HEK293 (cell line): ENCODE measurements at regions not wholly inside any gene's neighbourhood (a gene's known extent, or its start where the extent isn't known, plus 50 kb on each side); places are given as distances from the start of the nearest gene placed in this dataset.

Experiments
- CTCF ChIA-PET: fragments of 350-600 bp; formaldehyde crosslinking; extraction: SDS; loops from one replicate; lab custom pipeline; 2021; ENCODE audit warnings: antibody characterized with exemption; lab: Yijun Ruan, JAX
- POLR2A ChIA-PET: fragments of 300-600 bp; formaldehyde crosslinking; extraction: SDS; loops from one replicate; lab custom pipeline; 2020; ENCODE audit warnings: antibody characterized with exemption, inconsistent platforms; lab: Yijun Ruan, JAX
- H3K27ac ChIP-seq: fragments of 200-500 bp; sonication (Bioruptor generic); 2 replicates; pipeline ENCODE4 v1.5.1; 2014; ENCODE audit warnings: low read depth, low read length, control low read depth, inconsistent platforms; ENCODE audit errors: extremely low read depth
- H3K36me3 ChIP-seq, 2 experiments: fragments of 200-500 bp in 1 of 2; sonication (Bioruptor generic) in 1 of 2; 1 replicate in 1 of 2; 2 replicates in 1 of 2; pipeline ENCODE4 v1.5.1; 2014 to 2017; ENCODE audit warnings: inconsistent platforms in 2 of 2, low read length in 2 of 2; ENCODE audit not compliant: control insufficient read depth in 2 of 2, insufficient read depth in 1 of 2
- H3K4me1 ChIP-seq: fragments of 200-500 bp; sonication (Bioruptor generic); 2 replicates; pipeline ENCODE4 v1.5.1; 2014; ENCODE audit warnings: mild to moderate bottlenecking, low read length, inconsistent platforms; ENCODE audit not compliant: control insufficient read depth, insufficient read depth
- H3K4me3 ChIP-seq: 2 replicates; pipeline ENCODE4 v1.5.1; 2011; ENCODE audit warnings: low read depth, mild to moderate bottlenecking, control low read depth, low read length, moderate library complexity
- H3K9me3 ChIP-seq: fragments of 200-500 bp; sonication (Bioruptor generic); 2 replicates; pipeline ENCODE4 v1.5.1; 2014; ENCODE audit warnings: low read depth, low read length, inconsistent platforms; ENCODE audit not compliant: control insufficient read depth, insufficient read depth
- GFI1B ChIP-seq: fragments of 450-650 bp; formaldehyde crosslinking; IDR thresholded peaks from 2 replicates; pipeline ENCODE4 v1.5.1; 2016; ENCODE audit warnings: missing biosample characterization, missing genetic modification characterization
- HOXC10 ChIP-seq: sonication (generic); formaldehyde crosslinking; IDR thresholded peaks from 2 replicates; pipeline ENCODE4 v1.8.1; 2023; ENCODE audit warnings: mild to moderate bottlenecking, missing genetic modification reagents
- REPIN1 ChIP-seq: fragments of 450-650 bp; formaldehyde crosslinking; IDR thresholded peaks from 2 replicates; pipeline ENCODE4 v1.5.1; 2017; ENCODE audit warnings: missing biosample characterization, missing genetic modification characterization, low read depth
- TSHZ1 ChIP-seq: fragments of 450-650 bp; formaldehyde crosslinking; IDR thresholded peaks from 2 replicates; pipeline ENCODE4 v1.5.1; 2016; ENCODE audit warnings: missing biosample characterization, missing genetic modification characterization, borderline replicate concordance
- ZBTB48 ChIP-seq: fragments of 450-650 bp; formaldehyde crosslinking; IDR thresholded peaks from 2 replicates; pipeline ENCODE4 v1.5.1; 2016; ENCODE audit warnings: missing biosample characterization, missing genetic modification characterization
- ZNF112 ChIP-seq: fragments of 450-650 bp; formaldehyde crosslinking; IDR thresholded peaks from 2 replicates; pipeline ENCODE4 v1.5.0; 2017; ENCODE audit warnings: missing biosample characterization, missing genetic modification characterization
- ZNF121 ChIP-seq: fragments of 450-650 bp; formaldehyde crosslinking; IDR thresholded peaks from 2 replicates; pipeline ENCODE4 v1.5.1; 2016; ENCODE audit warnings: missing biosample characterization, missing genetic modification characterization
- ZNF132 ChIP-seq: fragments of 450-650 bp; formaldehyde crosslinking; IDR thresholded peaks from 2 replicates; pipeline ENCODE4 v1.5.1; 2017; ENCODE audit warnings: missing biosample characterization, missing genetic modification characterization, borderline replicate concordance
- ZNF16 ChIP-seq: fragments of 450-650 bp; formaldehyde crosslinking; IDR thresholded peaks from 2 replicates; pipeline ENCODE4 v1.5.1; 2016; ENCODE audit warnings: low read depth, missing biosample characterization, missing genetic modification characterization
- ZNF174 ChIP-seq: fragments of 450-650 bp; formaldehyde crosslinking; IDR thresholded peaks from 2 replicates; pipeline ENCODE4 v1.5.0; 2017; ENCODE audit warnings: missing biosample characterization, mild to moderate bottlenecking, missing genetic modification characterization
- ZNF175 ChIP-seq: fragments of 450-650 bp; formaldehyde crosslinking; IDR thresholded peaks from 2 replicates; pipeline ENCODE4 v1.5.1; 2016; ENCODE audit warnings: missing biosample characterization, missing genetic modification characterization
- ZNF350 ChIP-seq: fragments of 450-650 bp; formaldehyde crosslinking; IDR thresholded peaks from 2 replicates; pipeline ENCODE4 v1.5.0; 2017; ENCODE audit warnings: missing biosample characterization, mild to moderate bottlenecking, missing genetic modification characterization
- ZNF449 ChIP-seq: fragments of 450-650 bp; formaldehyde crosslinking; IDR thresholded peaks from 2 replicates; pipeline ENCODE4 v1.5.1; 2017; ENCODE audit warnings: missing biosample characterization, mild to moderate bottlenecking, missing genetic modification characterization, moderate library complexity
- ZNF473 ChIP-seq: fragments of 450-650 bp; formaldehyde crosslinking; IDR thresholded peaks from 2 replicates; pipeline ENCODE4 v1.5.1; 2017; ENCODE audit warnings: missing biosample characterization, missing genetic modification characterization
- ZNF488 ChIP-seq: fragments of 450-650 bp; formaldehyde crosslinking; IDR thresholded peaks from 2 replicates; pipeline ENCODE4 v1.5.1; 2016; ENCODE audit warnings: missing biosample characterization, missing genetic modification characterization
- ZNF518A ChIP-seq: fragments of 450-650 bp; formaldehyde crosslinking; conservative IDR thresholded peaks from 2 replicates; pipeline ENCODE4 v1.5.1; 2016; ENCODE audit warnings: low read depth, missing biosample characterization, missing genetic modification characterization
- ZNF585B ChIP-seq: fragments of 450-650 bp; formaldehyde crosslinking; IDR thresholded peaks from 2 replicates; pipeline ENCODE4 v1.5.1; 2016; ENCODE audit warnings: missing biosample characterization, missing genetic modification characterization
- ZNF623 ChIP-seq: fragments of 450-650 bp; formaldehyde crosslinking; IDR thresholded peaks from 2 replicates; pipeline ENCODE4 v1.5.1; 2016; ENCODE audit warnings: missing biosample characterization, missing genetic modification characterization
- ZNF645 ChIP-seq: fragments of 450-650 bp; formaldehyde crosslinking; IDR thresholded peaks from 2 replicates; pipeline ENCODE4; 2016; ENCODE audit warnings: missing biosample characterization, missing genetic modification characterization
- ZNF768 ChIP-seq: fragments of 450-650 bp; formaldehyde crosslinking; IDR thresholded peaks from 2 replicates; pipeline ENCODE4 v1.5.1; 2018; ENCODE audit warnings: missing biosample characterization, mild to moderate bottlenecking, missing genetic modification characterization
- ZSCAN16 ChIP-seq: fragments of 450-650 bp; formaldehyde crosslinking; IDR thresholded peaks from 2 replicates; pipeline ENCODE4 v1.5.1; 2016; ENCODE audit warnings: missing biosample characterization, missing genetic modification characterization

- Histone ChIP-seq H3K9me3 (no peaks in the 10 kb centered on the region), H3K36me3 (peaks cover 0 to 20% of the 10 kb centered on the region in 2 experiments; a peak in 2 of 3 replicates), H3K4me1 (peaks cover 8% of the 10 kb centered on the region), H3K27ac (no peak overlapping the region), H3K4me3 (no peak overlapping the region)
- TF ChIP-seq ZNF768 (tag by site-specific recombination) = no peak
- peak; percentile 76 for TF ChIP-seq ZNF16 (tag by site-specific recombination)
- peak; percentile 83; the same call in 1 of the 2 replicates for TF ChIP-seq ZNF449 (tag by site-specific recombination)
- ChIA-PET CTCF (interaction anchor here (1.3 kb wide), 1 partner anchor 9 kb away, joined by 3 read pairs; no protein-coding TSS in a partner anchor), POLR2A (no interaction called here)
These were observed 92.1 kb upstream of the GRK3 start for GRCh38 chr22:25472382-25472781.

- CTCF ChIA-PET = interaction anchor here (0.6 to 1.5 kb wide), 6 partner anchors 13 to 547 kb away, joined by 3 to 4 read pairs (median 4); no protein-coding TSS in a partner anchor
- peaks cover 8% of the 10 kb centered on the region for H3K4me1 ChIP-seq
- POLR2A ChIA-PET = interaction anchor here (0.9 to 1.1 kb wide), 2 partner anchors 13 to 20 kb away, joined by 3 read pairs; no protein-coding TSS in a partner anchor
- H3K36me3 ChIP-seq = peaks cover 0 to 39% of the 10 kb centered on the region in 2 experiments; a peak in 2 of 3 replicates
- no peak overlapping the region for H3K4me3 ChIP-seq
- H3K9me3 ChIP-seq = no peaks in the 10 kb centered on the region
- peak overlapping the region; percentile 3 for H3K27ac ChIP-seq
- TF ChIP-seq TSHZ1 (tag by site-specific recombination) (no peak), ZBTB48 (tag by site-specific recombination) (no peak), ZNF132 (no peak), ZNF175 (tag by site-specific recombination) (no peak), HOXC10 (CRISPR knock-in tag) (no peak), ZNF121 (tag by site-specific recombination) (no peak), ZNF645 (no peak), ZSCAN16 (tag by site-specific recombination) (0 out of 2 replicates have a peak, but pooled peaks have one; percentile 31), GFI1B (tag by site-specific recombination) (no peak), ZNF473 (tag by site-specific recombination) (no peak), ZNF585B (tag by site-specific recombination) (no peak), ZNF174 (tag by site-specific recombination) (no peak), ZNF518A (tag by site-specific recombination) (no peak), ZNF350 (tag by site-specific recombination) (no peak), ZNF623 (tag by site-specific recombination) (no peak), REPIN1 (no peak), ZNF112 (tag by site-specific recombination) (no peak), ZNF488 (tag by site-specific recombination) (no peak)
These were observed 89.0 kb upstream of the GRK3 start for GRCh38 chr22:25475257-25476022.
